GM18511 (cell line): ENCODE measurements at regions not wholly inside any gene's neighbourhood (a gene's known extent, or its start where the extent isn't known, plus 50 kb on each side); places are given as distances from the start of the nearest gene placed in this dataset.

ENCODE experiments used
- ATAC-seq: cut with Tn5 transposase; IDR thresholded peaks from one replicate; pipeline ENCODE4 v1.9.1; 2021; ENCODE audit warnings: mild to moderate bottlenecking, moderate library complexity; ENCODE audit not compliant: unreplicated experiment

GRCh38 chr16:73771196-73772064 is 525.2 kb upstream of the PSMD7 start:
- ATAC-seq = no peak

- no peak for ATAC-seq
Measured at GRCh38 chr16:73768786-73769203, 527.8 kb upstream of the PSMD7 start.

- no peak for ATAC-seq
Measured at GRCh38 chr16:73764321-73764720, 532.3 kb upstream of the PSMD7 start.

- ATAC-seq = no peak
Measured at GRCh38 chr16:73756289-73757178, 540.1 kb upstream of the PSMD7 start.

- ATAC-seq = no peak
Measured at GRCh38 chr16:73753931-73754330, 542.7 kb upstream of the PSMD7 start.

- no peak for ATAC-seq
Measured at GRCh38 chr16:73750639-73751038, 546.0 kb upstream of the PSMD7 start.

GRCh38 chr16:73747328-73747727 is 549.3 kb upstream of the PSMD7 start:
- no peak for ATAC-seq

- ATAC-seq = no peak
Measured at GRCh38 chr16:73746554-73746953, 550.1 kb upstream of the PSMD7 start.

- ATAC-seq = no peak
Measured at GRCh38 chr16:73743665-73744496, 552.7 kb upstream of the PSMD7 start.

- ATAC-seq = no peak
Measured at GRCh38 chr16:73739049-73739769, 557.4 kb upstream of the PSMD7 start.

- no peak for ATAC-seq
Measured at GRCh38 chr16:73738266-73738665, 558.3 kb upstream of the PSMD7 start.

GRCh38 chr16:73737637-73738036 is 559.0 kb upstream of the PSMD7 start:
- no peak for ATAC-seq

- ATAC-seq = no peak
Measured at GRCh38 chr16:73735954-73736353, 560.7 kb upstream of the PSMD7 start.

- ATAC-seq = peak; percentile 75
Measured at GRCh38 chr16:73735018-73735417, 561.6 kb upstream of the PSMD7 start.

GRCh38 chr16:73732681-73733080 is 563.9 kb upstream of the PSMD7 start:
- ATAC-seq = no peak

GRCh38 chr16:73732143-73732542 is 564.5 kb upstream of the PSMD7 start:
- ATAC-seq = no peak

- ATAC-seq = no peak
Measured at GRCh38 chr16:73730481-73731090, 566.0 kb upstream of the PSMD7 start.

- no peak for ATAC-seq
Measured at GRCh38 chr16:73725156-73725555, 571.5 kb upstream of the PSMD7 start.

GRCh38 chr16:73724503-73724902 is 572.1 kb upstream of the PSMD7 start:
- ATAC-seq = no peak
